WTC11 (cell line): ENCODE measurements at regions not wholly inside any gene's neighbourhood (a gene's known extent, or its start where the extent isn't known, plus 50 kb on each side); places are given as distances from the start of the nearest gene placed in this dataset.

Source experiments
- ATAC-seq: fragments of 200-7000 bp; cut with Tn5 transposase; 2 replicates; pipeline ENCODE4 v1.10.0; 2021; ENCODE audit warnings: mild to moderate bottlenecking, moderate library complexity
- CTCF ChIA-PET: fragments of 300-600 bp; sonication (Branson Sonifier 250); formaldehyde crosslinking; loops from one replicate; lab custom pipeline; 2021; ENCODE audit warnings: antibody characterized with exemption; lab: Charles Lee
- POLR2A ChIA-PET: fragments of 350-600 bp; sonication (Branson Sonifier 250); formaldehyde crosslinking; loops from one replicate; lab custom pipeline; 2021; ENCODE audit warnings: antibody characterized with exemption; lab: Charles Lee
- DNase-seq: peaks from one replicate; pipeline ENCODE4 v3.0.0; 2021; ENCODE audit warnings: low spot score
- H3K27ac Mint-ChIP-seq: 2 replicates; pipeline ENCODE4 v1.8.0; 2021; ENCODE audit warnings: mixed read lengths
- H3K27me3 Mint-ChIP-seq: 2 replicates; pipeline ENCODE4 v1.8.0; 2021; ENCODE audit warnings: low read depth, mild to moderate bottlenecking, moderate library complexity, mixed read lengths
- H3K36me3 Mint-ChIP-seq: 2 replicates; pipeline ENCODE4 v1.8.0; 2021; ENCODE audit warnings: mixed read lengths
- H3K4me1 Mint-ChIP-seq: 2 replicates; pipeline ENCODE4 v1.8.0; 2022; ENCODE audit warnings: mixed read lengths
- H3K4me3 Mint-ChIP-seq: 2 replicates; pipeline ENCODE4 v1.8.0; 2021; ENCODE audit warnings: mild to moderate bottlenecking, moderate library complexity, mixed read lengths
- H3K9me3 Mint-ChIP-seq: 2 replicates; pipeline ENCODE4 v1.8.0; 2021; ENCODE audit warnings: mixed read lengths
- E2F1 ChIP-seq: sonication (generic); formaldehyde crosslinking; IDR thresholded peaks from 2 replicates; pipeline ENCODE4 v1.8.0; 2022; ENCODE audit warnings: mild to moderate bottlenecking, missing genetic modification reagents
- FOXP1 ChIP-seq: sonication (generic); formaldehyde crosslinking; IDR thresholded peaks from 2 replicates; pipeline ENCODE4 v1.8.0; 2022; ENCODE audit warnings: missing genetic modification reagents, mild to moderate bottlenecking, moderate library complexity, borderline replicate concordance
- GTF2I ChIP-seq: fragments of 250-450 bp; sonication (Bioruptor Pico); conservative IDR thresholded peaks from 2 replicates; pipeline ENCODE4 v1.4.0; 2021; ENCODE audit warnings: mild to moderate bottlenecking
- HMGXB4 ChIP-seq: sonication (generic); formaldehyde crosslinking; IDR thresholded peaks from 2 replicates; pipeline ENCODE4 v1.8.1; 2023; ENCODE audit warnings: mild to moderate bottlenecking, moderate library complexity, missing genetic modification reagents
- MXD4 ChIP-seq: fragments of 250-450 bp; sonication (Bioruptor Pico); IDR thresholded peaks from 2 replicates; pipeline ENCODE4 v1.8.0; 2021; ENCODE audit warnings: mild to moderate bottlenecking, moderate library complexity, borderline replicate concordance
- NFATC4 ChIP-seq: fragments of 250-450 bp; sonication (Bioruptor Pico); IDR thresholded peaks from 2 replicates; pipeline ENCODE4 v1.9.0; 2021; ENCODE audit warnings: mild to moderate bottlenecking
- NFE2L1 ChIP-seq: sonication (generic); formaldehyde crosslinking; IDR thresholded peaks from 2 replicates; pipeline ENCODE4 v1.8.1; 2023; ENCODE audit warnings: missing genetic modification reagents
- NFYB ChIP-seq: sonication (generic); formaldehyde crosslinking; conservative IDR thresholded peaks from 2 replicates; pipeline ENCODE4 v1.8.0; 2022; ENCODE audit warnings: low read depth, missing genetic modification reagents
- SOX15 ChIP-seq: fragments of 250-450 bp; sonication (Bioruptor Pico); IDR thresholded peaks from 2 replicates; pipeline ENCODE4 v1.9.0; 2021; ENCODE audit warnings: mild to moderate bottlenecking
- SP1 ChIP-seq: sonication (generic); formaldehyde crosslinking; conservative IDR thresholded peaks from 2 replicates; pipeline ENCODE4 v1.8.1; 2022; ENCODE audit warnings: missing genetic modification reagents
- ZMAT4 ChIP-seq: fragments of 250-450 bp; sonication (Bioruptor Pico); IDR thresholded peaks from 2 replicates; pipeline ENCODE4 v1.9.0; 2021; ENCODE audit warnings: mild to moderate bottlenecking
- ZNF281 ChIP-seq: sonication (generic); formaldehyde crosslinking; IDR thresholded peaks from 2 replicates; pipeline ENCODE4 v1.8.0; 2023; ENCODE audit warnings: mild to moderate bottlenecking, missing genetic modification reagents
- TF ChIP-seq, protein P1 (sequence below): sonication (generic); formaldehyde crosslinking; IDR thresholded peaks from 2 replicates; pipeline ENCODE4 v1.8.0; 2023; ENCODE audit warnings: missing genetic modification reagents, mild to moderate bottlenecking, borderline replicate concordance
- TF ChIP-seq, protein P2 (sequence below): sonication (generic); formaldehyde crosslinking; IDR thresholded peaks from 2 replicates; pipeline ENCODE4 v1.8.1; 2023; ENCODE audit warnings: mild to moderate bottlenecking, missing genetic modification reagents
- TF ChIP-seq, protein P3 (sequence below): sonication (generic); formaldehyde crosslinking; IDR thresholded peaks from 2 replicates; pipeline ENCODE4 v1.8.1; 2022; ENCODE audit warnings: low read depth, missing genetic modification reagents, borderline replicate concordance
- TF ChIP-seq, protein P4 (sequence below): sonication (generic); formaldehyde crosslinking; conservative IDR thresholded peaks from 2 replicates; pipeline ENCODE4 v1.8.1; 2022; ENCODE audit warnings: mild to moderate bottlenecking, missing genetic modification reagents

DNA sequence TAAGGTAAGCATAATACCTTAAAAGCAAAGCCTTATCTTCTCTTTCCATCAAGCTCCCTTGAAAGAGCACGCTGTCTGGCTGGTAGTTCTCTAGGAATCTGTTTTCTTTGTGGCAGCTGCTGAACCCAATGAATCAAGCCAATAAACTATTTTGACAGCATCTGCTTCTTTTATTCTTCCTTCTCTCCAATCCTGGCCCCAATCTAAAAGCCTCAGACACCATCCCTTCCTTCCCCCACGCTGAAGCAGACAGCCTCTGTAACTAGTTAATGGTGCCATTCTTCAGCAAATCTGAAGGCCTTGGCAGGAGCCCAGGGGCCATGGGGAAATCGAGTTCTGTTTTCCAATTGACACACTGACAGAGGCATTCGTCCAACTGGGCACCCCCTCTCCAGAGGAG lies 186.6 kb upstream of the LYZL1 start (continued):
- TF ChIP-seq, protein P1, sequence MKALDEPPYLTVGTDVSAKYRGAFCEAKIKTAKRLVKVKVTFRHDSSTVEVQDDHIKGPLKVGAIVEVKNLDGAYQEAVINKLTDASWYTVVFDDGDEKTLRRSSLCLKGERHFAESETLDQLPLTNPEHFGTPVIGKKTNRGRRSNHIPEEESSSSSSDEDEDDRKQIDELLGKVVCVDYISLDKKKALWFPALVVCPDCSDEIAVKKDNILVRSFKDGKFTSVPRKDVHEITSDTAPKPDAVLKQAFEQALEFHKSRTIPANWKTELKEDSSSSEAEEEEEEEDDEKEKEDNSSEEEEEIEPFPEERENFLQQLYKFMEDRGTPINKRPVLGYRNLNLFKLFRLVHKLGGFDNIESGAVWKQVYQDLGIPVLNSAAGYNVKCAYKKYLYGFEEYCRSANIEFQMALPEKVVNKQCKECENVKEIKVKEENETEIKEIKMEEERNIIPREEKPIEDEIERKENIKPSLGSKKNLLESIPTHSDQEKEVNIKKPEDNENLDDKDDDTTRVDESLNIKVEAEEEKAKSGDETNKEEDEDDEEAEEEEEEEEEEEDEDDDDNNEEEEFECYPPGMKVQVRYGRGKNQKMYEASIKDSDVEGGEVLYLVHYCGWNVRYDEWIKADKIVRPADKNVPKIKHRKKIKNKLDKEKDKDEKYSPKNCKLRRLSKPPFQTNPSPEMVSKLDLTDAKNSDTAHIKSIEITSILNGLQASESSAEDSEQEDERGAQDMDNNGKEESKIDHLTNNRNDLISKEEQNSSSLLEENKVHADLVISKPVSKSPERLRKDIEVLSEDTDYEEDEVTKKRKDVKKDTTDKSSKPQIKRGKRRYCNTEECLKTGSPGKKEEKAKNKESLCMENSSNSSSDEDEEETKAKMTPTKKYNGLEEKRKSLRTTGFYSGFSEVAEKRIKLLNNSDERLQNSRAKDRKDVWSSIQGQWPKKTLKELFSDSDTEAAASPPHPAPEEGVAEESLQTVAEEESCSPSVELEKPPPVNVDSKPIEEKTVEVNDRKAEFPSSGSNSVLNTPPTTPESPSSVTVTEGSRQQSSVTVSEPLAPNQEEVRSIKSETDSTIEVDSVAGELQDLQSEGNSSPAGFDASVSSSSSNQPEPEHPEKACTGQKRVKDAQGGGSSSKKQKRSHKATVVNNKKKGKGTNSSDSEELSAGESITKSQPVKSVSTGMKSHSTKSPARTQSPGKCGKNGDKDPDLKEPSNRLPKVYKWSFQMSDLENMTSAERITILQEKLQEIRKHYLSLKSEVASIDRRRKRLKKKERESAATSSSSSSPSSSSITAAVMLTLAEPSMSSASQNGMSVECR (CRISPR knock-in tag): no peak
- TF ChIP-seq SOX15 (CRISPR knock-in tag) (no peak), SP1 (CRISPR knock-in tag) (no peak), MXD4 (CRISPR knock-in tag) (no peak), HMGXB4 (CRISPR knock-in tag) (no peak), E2F1 (no peak), NFATC4 (CRISPR knock-in tag) (no peak)
- TF ChIP-seq, protein P2, sequence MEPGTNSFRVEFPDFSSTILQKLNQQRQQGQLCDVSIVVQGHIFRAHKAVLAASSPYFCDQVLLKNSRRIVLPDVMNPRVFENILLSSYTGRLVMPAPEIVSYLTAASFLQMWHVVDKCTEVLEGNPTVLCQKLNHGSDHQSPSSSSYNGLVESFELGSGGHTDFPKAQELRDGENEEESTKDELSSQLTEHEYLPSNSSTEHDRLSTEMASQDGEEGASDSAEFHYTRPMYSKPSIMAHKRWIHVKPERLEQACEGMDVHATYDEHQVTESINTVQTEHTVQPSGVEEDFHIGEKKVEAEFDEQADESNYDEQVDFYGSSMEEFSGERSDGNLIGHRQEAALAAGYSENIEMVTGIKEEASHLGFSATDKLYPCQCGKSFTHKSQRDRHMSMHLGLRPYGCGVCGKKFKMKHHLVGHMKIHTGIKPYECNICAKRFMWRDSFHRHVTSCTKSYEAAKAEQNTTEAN (CRISPR knock-in tag): no peak

DNA sequence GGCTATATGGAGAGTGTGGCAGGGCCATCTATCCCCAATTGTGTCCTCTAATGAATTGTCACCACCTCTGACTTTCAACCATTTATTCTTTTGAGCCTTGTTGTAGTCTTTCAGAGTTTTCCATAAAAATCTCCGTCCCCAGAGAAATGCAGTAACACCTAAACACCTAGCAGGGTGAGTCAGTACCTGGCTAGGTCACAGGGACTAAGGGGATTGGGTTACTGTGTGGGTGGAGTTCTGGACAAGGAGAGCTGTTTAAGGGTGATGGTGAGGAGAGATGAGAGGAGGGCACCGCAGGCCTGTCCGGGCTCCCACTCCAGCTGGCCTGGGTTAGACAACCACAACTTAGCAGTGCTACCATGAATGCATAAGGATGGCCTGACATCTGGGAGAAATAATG lies 186.2 kb upstream of the LYZL1 start:
- Mint-ChIP-seq H3K9me3 (peaks cover 27% of the 10 kb centered on the region), H3K4me3 (no peak overlapping the region), H3K27ac (no peak overlapping the region), H3K36me3 (peaks cover 4% of the 10 kb centered on the region), H3K4me1 (no peaks in the 10 kb centered on the region; the same call in 1 of the 2 replicates), H3K27me3 (no peaks in the 10 kb centered on the region)
- DNase-seq (no peak), ATAC-seq (no peak)
- ChIA-PET POLR2A (no interaction called here), CTCF (no interaction called here)
- TF ChIP-seq, protein P1 (CRISPR knock-in tag): no peak
- no peak for TF ChIP-seq ZNF281 (CRISPR knock-in tag)
- no peak for TF ChIP-seq NFYB (CRISPR knock-in tag)
- no peak for TF ChIP-seq ZMAT4 (CRISPR knock-in tag)
- TF ChIP-seq, protein P3, sequence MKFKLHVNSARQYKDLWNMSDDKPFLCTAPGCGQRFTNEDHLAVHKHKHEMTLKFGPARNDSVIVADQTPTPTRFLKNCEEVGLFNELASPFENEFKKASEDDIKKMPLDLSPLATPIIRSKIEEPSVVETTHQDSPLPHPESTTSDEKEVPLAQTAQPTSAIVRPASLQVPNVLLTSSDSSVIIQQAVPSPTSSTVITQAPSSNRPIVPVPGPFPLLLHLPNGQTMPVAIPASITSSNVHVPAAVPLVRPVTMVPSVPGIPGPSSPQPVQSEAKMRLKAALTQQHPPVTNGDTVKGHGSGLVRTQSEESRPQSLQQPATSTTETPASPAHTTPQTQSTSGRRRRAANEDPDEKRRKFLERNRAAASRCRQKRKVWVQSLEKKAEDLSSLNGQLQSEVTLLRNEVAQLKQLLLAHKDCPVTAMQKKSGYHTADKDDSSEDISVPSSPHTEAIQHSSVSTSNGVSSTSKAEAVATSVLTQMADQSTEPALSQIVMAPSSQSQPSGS: no peak
- TF ChIP-seq FOXP1: no peak
- TF ChIP-seq, protein P4, sequence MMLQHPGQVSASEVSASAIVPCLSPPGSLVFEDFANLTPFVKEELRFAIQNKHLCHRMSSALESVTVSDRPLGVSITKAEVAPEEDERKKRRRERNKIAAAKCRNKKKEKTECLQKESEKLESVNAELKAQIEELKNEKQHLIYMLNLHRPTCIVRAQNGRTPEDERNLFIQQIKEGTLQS (CRISPR knock-in tag): no peak
- TF ChIP-seq GTF2I (CRISPR knock-in tag): no peak
- TF ChIP-seq NFE2L1: no peak
